NCI-H187 treated with DMSO at 0.1 percent for 48 hours (cell line): ENCODE measurements at regions not wholly inside any gene's neighbourhood (a gene's known extent, or its start where the extent isn't known, plus 50 kb on each side); places are given as distances from the start of the nearest gene placed in this dataset.
A peak's percentile ranks its signal among the peaks of the same experiment; 100 is the strongest.
"Not testable (repeated sequence)": the region's sequence is repeated elsewhere in the genome, so short reads cannot be mapped to it uniquely, and the experiment has no call there.

Source experiments
- DNase-seq: peaks from one replicate; lab custom pipeline; 2025; lab: John Stamatoyannopoulos, UW

DNA sequence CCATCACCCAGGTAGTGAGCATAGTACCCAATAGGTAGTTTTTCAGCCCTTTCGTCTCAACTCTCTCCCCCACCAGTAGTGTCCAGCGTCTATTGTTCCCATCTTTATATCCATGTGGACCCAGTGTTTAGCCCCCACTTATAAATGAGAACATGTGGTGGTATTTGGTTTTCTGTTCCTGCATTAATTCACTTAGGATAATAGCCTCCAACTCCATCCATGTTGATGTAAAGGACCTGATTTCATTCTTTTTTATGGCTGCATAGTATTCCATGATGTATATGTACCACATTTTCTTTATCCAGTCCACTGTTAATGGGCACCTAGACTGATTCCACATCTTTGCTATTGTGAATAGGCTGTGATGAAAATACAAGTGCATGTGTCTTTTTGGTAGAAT lies 51.3 kb downstream of the NACA2 start:
- DNase-seq = not testable (repeated sequence)

DNA sequence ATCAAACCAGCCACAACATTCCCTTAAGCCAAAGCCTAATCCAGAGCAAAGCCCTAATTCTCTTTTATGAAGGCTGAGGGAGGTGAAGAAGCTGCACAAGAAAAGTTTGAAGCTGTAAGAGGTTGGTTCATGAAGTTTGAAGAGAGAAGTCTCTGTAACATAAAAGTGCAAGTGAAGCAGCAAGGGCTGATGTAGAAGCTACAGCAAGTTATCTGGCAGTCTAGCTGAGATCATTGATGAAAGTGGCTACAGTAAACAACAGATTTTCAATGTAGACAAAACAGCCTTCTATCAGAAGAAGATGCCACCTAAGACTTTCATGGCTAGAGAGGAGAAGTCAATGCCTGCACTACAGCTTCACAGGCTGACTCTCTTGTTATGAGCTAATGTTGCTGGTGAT lies 52.5 kb downstream of the NACA2 start:
- no peak for DNase-seq

DNA sequence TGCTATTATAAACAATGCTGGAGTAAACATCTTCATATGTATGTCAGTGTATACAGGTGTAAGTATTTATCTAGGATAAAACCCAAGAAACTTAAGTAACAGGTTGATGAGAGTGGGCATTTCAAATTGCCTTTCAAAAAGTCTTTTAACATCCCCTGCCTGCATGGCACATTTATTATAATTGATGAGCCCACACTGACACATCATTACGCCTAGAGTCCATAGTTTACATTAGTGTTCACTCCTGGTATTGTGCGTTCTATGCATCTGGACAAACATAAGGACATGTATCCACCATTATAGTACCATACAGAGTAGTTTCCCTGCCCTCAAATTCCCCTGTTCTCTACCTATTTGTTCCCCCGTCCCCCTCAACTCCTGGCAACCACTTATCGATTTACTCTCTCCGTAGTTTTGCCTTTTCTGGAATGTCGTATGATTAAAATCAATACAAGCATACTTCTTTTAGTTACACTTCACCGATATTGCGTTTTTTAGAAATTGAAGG lies 53.7 kb downstream of the NACA2 start:
- peak; percentile 3 for DNase-seq

DNA sequence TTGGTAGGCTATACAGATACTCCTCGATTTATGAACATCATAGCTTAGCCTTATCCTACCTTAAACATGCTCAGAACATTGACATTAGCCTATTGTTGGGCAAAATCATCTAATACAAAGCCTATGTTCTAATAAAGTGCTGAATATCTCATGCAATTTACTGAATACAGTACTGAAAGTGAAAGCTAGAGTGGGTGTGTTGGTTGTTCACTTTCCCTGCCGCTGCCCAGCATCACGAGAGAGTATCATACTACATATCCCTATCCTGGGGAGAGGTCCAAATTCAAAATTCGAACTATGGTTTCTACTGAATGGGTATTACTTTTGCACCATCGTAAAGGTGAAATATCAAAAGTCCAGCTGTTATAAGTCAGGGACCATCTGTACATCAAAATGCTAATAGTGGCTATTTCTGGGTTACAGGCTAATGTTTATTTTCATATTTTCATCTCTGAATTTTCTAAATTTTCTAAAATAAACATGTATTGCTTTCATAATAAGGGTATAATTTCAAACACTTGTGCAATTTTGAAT lies 54.5 kb downstream of the NACA2 start:
- DNase-seq = no peak
